ENCODE measurements at regions not wholly inside any gene's neighbourhood (a gene's known extent, or its start where the extent isn't known, plus 50 kb on each side); places are given as distances from the start of the nearest gene placed in this dataset.
A peak's percentile ranks its signal among the peaks of the same experiment; 100 is the strongest.

DNA sequence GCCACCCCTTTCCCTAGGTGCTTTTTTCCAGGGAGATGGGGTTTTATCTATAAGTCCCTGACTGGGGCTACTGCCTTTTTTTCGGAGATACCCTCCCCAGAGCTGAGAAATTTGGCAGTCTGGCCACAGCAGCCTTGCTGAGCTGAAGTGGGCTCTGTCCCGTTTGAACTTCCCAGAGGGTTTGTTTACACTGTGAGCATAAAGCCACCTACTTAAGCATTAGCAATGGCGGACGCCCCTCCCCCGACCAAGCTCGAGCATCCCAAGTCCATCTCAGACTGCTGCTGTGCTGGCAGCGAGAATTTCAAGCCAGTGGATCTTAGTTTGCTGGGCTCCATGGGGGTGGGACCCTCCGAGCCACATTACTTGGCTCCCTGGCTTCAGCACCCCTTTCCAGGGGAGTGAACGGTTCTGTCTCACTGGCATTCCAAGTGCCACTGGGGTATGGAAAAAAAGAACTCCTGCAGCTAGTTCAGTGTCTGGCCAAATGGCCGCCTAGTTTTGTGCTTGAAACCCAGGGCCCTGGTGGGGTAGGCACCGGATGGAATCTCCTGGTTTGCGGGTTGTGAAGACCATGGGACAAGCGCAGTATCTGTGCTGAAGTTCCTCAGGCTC lies 456.4 kb upstream of the HTR2C start:
- Histone ChIP-seq H3K27ac (ENCODE audit: low read depth in 1 of 3, low read length in 2 of 3) (no peak overlapping the region), H3K9me3 (ENCODE audit: control insufficient read depth in 2 of 2, insufficient read depth in 1 of 2, low read depth in 1 of 2, low read length in 1 of 2) (no peaks in the 10 kb centered on the region), H3K4me3 (ENCODE audit: low read depth in 1 of 3, low read length in 3 of 3) (no peak overlapping the region), H3K36me3 (ENCODE audit: control insufficient read depth in 3 of 3, insufficient read depth in 2 of 3, low read depth in 1 of 3, low read length in 3 of 3) (no peaks in the 10 kb centered on the region), H3K27me3 (ENCODE audit: control insufficient read depth in 3 of 3, insufficient read depth in 3 of 3, low read length in 3 of 3) (no peaks in the 10 kb centered on the region), H3K4me1 (ENCODE audit: control insufficient read depth in 3 of 3, insufficient read depth in 2 of 3, low read depth in 1 of 3, low read length in 2 of 3) (no peaks in the 10 kb centered on the region)
- WGBS, 3 donors = 68 to 71% (median 70%) methylated on average over 13 of the region's 13 CpGs
- DNase-seq = no peak
- FAIRE-seq = no peak

DNA sequence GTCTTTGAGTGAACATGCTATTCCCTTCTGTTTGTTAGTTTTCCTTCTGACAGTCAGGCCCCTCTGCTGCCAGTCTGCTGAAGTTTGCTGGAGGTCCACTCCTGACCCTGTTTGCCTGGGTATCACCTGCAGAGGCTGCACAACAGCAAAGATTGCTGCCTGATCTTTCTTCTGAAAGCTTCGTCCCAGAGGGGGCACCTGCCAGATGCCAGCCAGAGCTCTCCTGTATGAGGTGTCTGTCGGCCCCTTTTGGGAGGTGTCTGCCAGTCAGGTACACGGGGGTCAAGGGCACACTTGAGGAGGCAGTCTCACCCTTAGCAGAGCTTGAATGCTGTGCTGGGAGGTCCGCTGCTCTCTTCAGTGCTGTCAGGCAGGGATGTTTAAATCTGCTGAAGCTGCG lies 456.9 kb upstream of the HTR2C start:
- DNase-seq (no peak), FAIRE-seq (no peak)
- no peaks in the 10 kb centered on the region for H3K27me3 ChIP-seq (ENCODE audit: control insufficient read depth in 3 of 3, insufficient read depth in 3 of 3, low read length in 3 of 3)
- H3K36me3 ChIP-seq (ENCODE audit: control insufficient read depth in 3 of 3, insufficient read depth in 2 of 3, low read depth in 1 of 3, low read length in 3 of 3) = no peaks in the 10 kb centered on the region
- H3K4me3 ChIP-seq (ENCODE audit: low read depth in 1 of 3, low read length in 3 of 3) = no peak overlapping the region
- no peaks in the 10 kb centered on the region for H3K9me3 ChIP-seq (ENCODE audit: control insufficient read depth in 2 of 2, insufficient read depth in 1 of 2, low read depth in 1 of 2, low read length in 1 of 2)
- no peak overlapping the region for H3K27ac ChIP-seq (ENCODE audit: low read depth in 1 of 3, low read length in 2 of 3)
- no peaks in the 10 kb centered on the region for H3K4me1 ChIP-seq (ENCODE audit: control insufficient read depth in 3 of 3, insufficient read depth in 2 of 3, low read depth in 1 of 3, low read length in 2 of 3)
- WGBS, 3 donors = 76 to 85% (median 76%) methylated on average over 5 of the region's 5 CpGs

DNA sequence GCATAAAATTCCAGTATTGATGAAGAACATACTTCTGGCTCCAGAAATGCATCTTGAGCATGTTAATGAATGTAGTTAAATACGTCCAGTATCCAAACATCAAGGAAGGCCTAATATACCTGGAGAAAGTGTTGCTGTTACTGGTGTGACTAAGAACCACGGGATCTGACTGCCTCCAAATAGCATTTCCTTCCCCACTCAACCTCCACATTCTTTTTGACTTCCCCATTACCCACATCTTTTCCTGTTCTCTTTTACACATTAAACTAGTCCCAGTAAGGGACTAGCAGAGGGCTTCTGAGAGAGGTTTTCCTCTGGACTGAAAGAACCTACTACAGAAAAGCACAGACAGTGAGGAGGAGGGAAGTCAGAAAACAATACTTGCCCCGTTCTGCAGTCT lies 482.8 kb upstream of the HTR2C start:
- no peak for FAIRE-seq
- H3K9me3 ChIP-seq (ENCODE audit: control insufficient read depth in 2 of 2, insufficient read depth in 1 of 2, low read depth in 1 of 2, low read length in 1 of 2) = no peaks in the 10 kb centered on the region
- H3K27me3 ChIP-seq (ENCODE audit: control insufficient read depth in 3 of 3, insufficient read depth in 3 of 3, low read length in 3 of 3) = no peaks in the 10 kb centered on the region
- WGBS, 3 donors = 57 to 61% (median 60%) methylated on average over 3 of the region's 3 CpGs
- H3K4me1 ChIP-seq (ENCODE audit: control insufficient read depth in 3 of 3, insufficient read depth in 2 of 3, low read depth in 1 of 3, low read length in 2 of 3) = no peaks in the 10 kb centered on the region
- H3K27ac ChIP-seq (ENCODE audit: low read depth in 1 of 3, low read length in 2 of 3) = no peak overlapping the region
- H3K36me3 ChIP-seq (ENCODE audit: control insufficient read depth in 3 of 3, insufficient read depth in 2 of 3, low read depth in 1 of 3, low read length in 3 of 3) = no peaks in the 10 kb centered on the region
- no peak for DNase-seq
- no peak overlapping the region for H3K4me3 ChIP-seq (ENCODE audit: low read depth in 1 of 3, low read length in 3 of 3)

DNA sequence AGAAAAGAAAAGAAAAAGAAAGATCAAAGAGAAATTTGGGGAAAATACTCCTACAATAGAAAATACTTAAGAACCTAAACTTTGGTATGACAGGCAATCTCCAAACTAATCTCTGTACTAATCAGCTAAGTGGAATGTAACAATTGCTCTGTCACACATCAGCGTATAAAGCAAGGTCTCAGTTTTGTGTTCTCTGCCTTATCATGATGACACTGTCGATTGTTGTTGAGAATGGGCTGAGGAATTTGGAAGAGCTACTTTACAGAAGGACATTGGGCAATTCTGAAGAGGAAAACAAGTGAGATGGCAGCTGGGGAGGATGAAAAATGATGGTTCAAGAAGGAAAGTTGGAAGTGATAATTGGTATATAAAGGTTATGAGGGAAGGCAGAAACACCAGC lies 486.0 kb upstream of the HTR2C start:
- FAIRE-seq = no peak
- no peak overlapping the region for H3K4me3 ChIP-seq (ENCODE audit: low read depth in 1 of 3, low read length in 3 of 3)
- 40 to 70% (median 54%) methylated on average over 2 of the region's 2 CpGs for WGBS, 3 donors

DNA sequence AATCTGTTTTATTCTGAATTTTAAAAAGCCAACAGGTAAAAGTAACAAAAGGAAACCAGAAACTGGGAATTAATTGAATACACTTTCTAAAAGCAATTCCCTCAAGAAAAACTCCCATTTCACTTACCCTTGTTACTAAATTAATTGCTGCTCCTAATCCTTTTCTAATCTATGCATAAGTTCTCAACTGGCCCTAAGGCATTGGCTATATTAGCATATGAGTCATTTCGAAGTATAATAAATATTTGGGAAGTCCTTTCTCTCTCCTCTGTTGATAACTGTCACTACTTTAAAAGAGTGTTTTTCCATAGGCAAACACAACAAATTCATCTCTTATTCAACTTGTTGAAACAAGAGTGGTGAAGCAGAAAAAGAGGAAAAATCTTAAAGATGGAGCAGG lies 486.5 kb upstream of the HTR2C start:
- H3K4me3 ChIP-seq (ENCODE audit: low read depth in 1 of 3, low read length in 3 of 3) = no peak overlapping the region
- no peak overlapping the region for H3K27ac ChIP-seq (ENCODE audit: low read depth in 1 of 3, low read length in 2 of 3)
- H3K27me3 ChIP-seq (ENCODE audit: control insufficient read depth in 3 of 3, insufficient read depth in 3 of 3, low read length in 3 of 3) = no peaks in the 10 kb centered on the region
- H3K36me3 ChIP-seq (ENCODE audit: control insufficient read depth in 3 of 3, insufficient read depth in 2 of 3, low read depth in 1 of 3, low read length in 3 of 3) = no peaks in the 10 kb centered on the region
- H3K4me1 ChIP-seq (ENCODE audit: control insufficient read depth in 3 of 3, insufficient read depth in 2 of 3, low read depth in 1 of 3, low read length in 2 of 3) = no peaks in the 10 kb centered on the region
- 13 to 42% (median 33%) methylated on average over 1 of the region's 1 CpG for WGBS, 3 donors
- H3K9me3 ChIP-seq (ENCODE audit: control insufficient read depth in 2 of 2, insufficient read depth in 1 of 2, low read depth in 1 of 2, low read length in 1 of 2) = no peaks in the 10 kb centered on the region
- DNase-seq (no peak), FAIRE-seq (no peak)

More for the DNA sequence above, 486.0 kb upstream of the HTR2C start:
- Histone ChIP-seq H3K4me1 (ENCODE audit: control insufficient read depth in 3 of 3, insufficient read depth in 2 of 3, low read depth in 1 of 3, low read length in 2 of 3) (no peaks in the 10 kb centered on the region), H3K27me3 (ENCODE audit: control insufficient read depth in 3 of 3, insufficient read depth in 3 of 3, low read length in 3 of 3) (no peaks in the 10 kb centered on the region), H3K27ac (ENCODE audit: low read depth in 1 of 3, low read length in 2 of 3) (no peak overlapping the region), H3K36me3 (ENCODE audit: control insufficient read depth in 3 of 3, insufficient read depth in 2 of 3, low read depth in 1 of 3, low read length in 3 of 3) (no peaks in the 10 kb centered on the region), H3K9me3 (ENCODE audit: control insufficient read depth in 2 of 2, insufficient read depth in 1 of 2, low read depth in 1 of 2, low read length in 1 of 2) (no peaks in the 10 kb centered on the region)
- DNase-seq = no peak

DNA sequence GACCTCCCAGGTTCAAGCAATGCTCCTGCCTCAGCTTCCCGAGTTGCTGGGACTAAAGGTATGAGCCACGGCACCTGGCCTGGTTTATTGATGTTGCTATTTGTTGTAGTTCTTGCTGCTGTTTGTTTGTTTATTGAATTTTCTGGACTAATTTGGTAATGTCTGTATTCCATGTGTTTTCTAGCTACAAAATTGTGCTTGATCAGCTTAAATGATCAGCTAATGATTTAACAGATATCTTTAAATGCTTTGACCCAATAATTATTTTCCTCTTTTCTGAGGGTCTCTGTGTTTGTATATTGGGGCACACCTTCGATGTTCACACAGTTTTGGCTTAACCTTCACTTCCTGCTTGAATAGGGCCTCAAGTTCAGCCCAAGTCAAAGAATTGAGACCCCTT lies 488.1 kb upstream of the HTR2C start:
- 66 to 76% (median 74%) methylated on average over 3 of the region's 3 CpGs for WGBS, 3 donors
- Histone ChIP-seq H3K9me3 (ENCODE audit: control insufficient read depth in 2 of 2, insufficient read depth in 1 of 2, low read depth in 1 of 2, low read length in 1 of 2) (no peaks in the 10 kb centered on the region), H3K4me1 (ENCODE audit: control insufficient read depth in 3 of 3, insufficient read depth in 2 of 3, low read depth in 1 of 3, low read length in 2 of 3) (no peaks in the 10 kb centered on the region), H3K36me3 (ENCODE audit: control insufficient read depth in 3 of 3, insufficient read depth in 2 of 3, low read depth in 1 of 3, low read length in 3 of 3) (no peaks in the 10 kb centered on the region), H3K27me3 (ENCODE audit: control insufficient read depth in 3 of 3, insufficient read depth in 3 of 3, low read length in 3 of 3) (no peaks in the 10 kb centered on the region), H3K27ac (ENCODE audit: low read depth in 1 of 3, low read length in 2 of 3) (no peak overlapping the region), H3K4me3 (ENCODE audit: low read depth in 1 of 3, low read length in 3 of 3) (no peak overlapping the region)
- no peak for DNase-seq
- no peak for FAIRE-seq

DNA sequence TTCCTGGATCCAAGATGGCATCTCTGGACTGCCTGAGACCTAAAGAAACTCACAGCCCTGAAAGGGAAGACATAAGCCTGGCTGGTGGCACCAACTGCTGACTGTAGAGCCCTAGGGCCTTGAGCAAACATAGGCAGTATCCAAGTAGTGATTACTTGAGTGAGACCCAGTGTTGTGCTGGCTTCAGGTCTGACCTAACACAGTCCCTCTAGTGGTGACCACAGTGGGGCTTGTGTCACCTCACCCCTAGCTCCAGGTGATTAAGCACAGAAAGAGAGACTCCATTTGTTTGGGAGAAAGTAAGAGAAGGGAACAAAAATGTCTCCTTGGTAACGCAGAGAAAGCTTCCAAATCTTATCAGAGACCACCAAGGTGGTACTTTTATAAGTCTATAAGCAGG lies 496.3 kb upstream of the HTR2C start:
- 67 to 88% (median 72%) methylated on average over 1 of the region's 1 CpG for WGBS, 3 donors

DNA sequence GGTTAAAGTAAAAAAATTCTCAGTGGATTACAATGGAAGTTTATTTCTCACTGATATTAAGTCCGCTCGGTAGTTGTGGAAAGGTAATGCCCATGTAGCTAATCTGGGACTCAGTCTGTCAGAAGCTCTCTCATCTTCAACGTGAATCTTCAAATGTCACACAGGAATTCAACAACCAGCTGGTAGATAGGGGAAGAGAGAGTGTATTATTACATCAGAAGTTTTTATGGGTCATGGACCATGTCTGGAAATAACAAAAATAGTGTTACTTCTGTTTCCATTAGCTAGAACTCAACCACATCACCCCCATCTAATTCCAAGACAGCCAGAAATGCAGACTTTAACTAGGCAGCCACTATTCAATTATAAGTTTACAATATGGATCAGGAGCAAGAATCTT lies 506.1 kb upstream of the HTR2C start:
- FAIRE-seq = no peak
- 46 to 69% (median 55%) methylated on average over 3 of the region's 3 CpGs for WGBS, 3 donors

More for the DNA sequence above, 496.3 kb upstream of the HTR2C start:
- no peak overlapping the region for H3K4me3 ChIP-seq (ENCODE audit: low read depth in 1 of 3, low read length in 3 of 3)
- no peak for DNase-seq
- no peak for FAIRE-seq
- no peaks in the 10 kb centered on the region for H3K36me3 ChIP-seq (ENCODE audit: control insufficient read depth in 3 of 3, insufficient read depth in 2 of 3, low read depth in 1 of 3, low read length in 3 of 3)
- no peaks in the 10 kb centered on the region for H3K4me1 ChIP-seq (ENCODE audit: control insufficient read depth in 3 of 3, insufficient read depth in 2 of 3, low read depth in 1 of 3, low read length in 2 of 3)
- H3K9me3 ChIP-seq (ENCODE audit: control insufficient read depth in 2 of 2, insufficient read depth in 1 of 2, low read depth in 1 of 2, low read length in 1 of 2) = no peaks in the 10 kb centered on the region
- H3K27me3 ChIP-seq (ENCODE audit: control insufficient read depth in 3 of 3, insufficient read depth in 3 of 3, low read length in 3 of 3) = no peaks in the 10 kb centered on the region
- no peak overlapping the region for H3K27ac ChIP-seq (ENCODE audit: low read depth in 1 of 3, low read length in 2 of 3)

DNA sequence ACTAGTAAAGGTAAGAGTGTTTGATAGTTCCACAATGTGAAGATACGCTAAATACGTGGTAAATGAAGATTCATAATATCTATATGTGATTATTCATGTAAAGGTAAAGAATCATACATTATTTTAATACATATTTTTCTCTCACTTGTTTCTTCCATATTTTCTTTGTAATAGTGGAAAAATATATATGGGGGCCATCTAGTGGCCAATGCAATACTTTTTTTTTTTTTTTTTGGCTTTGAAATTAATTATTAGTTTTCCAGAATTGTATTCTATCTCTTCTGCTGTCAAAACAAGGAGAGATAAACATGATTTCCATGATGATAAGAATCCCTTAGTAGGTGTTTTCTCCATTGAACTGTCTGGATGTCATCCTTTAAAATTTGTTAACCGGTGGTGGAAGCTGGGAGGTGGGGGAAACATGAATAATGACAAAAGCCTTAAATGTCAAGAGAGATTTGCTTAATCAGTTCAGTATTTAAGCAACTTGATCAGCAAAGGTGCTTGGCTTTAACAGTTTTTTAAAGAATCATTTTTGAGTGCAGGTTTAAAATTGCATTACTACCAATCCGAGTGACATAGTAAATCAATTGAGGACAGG lies 508.7 kb upstream of the HTR2C start:
- no peaks in the 10 kb centered on the region for H3K27me3 ChIP-seq (ENCODE audit: control insufficient read depth in 3 of 3, insufficient read depth in 3 of 3, low read length in 3 of 3)
- H3K4me1 ChIP-seq (ENCODE audit: control insufficient read depth in 3 of 3, insufficient read depth in 2 of 3, low read depth in 1 of 3, low read length in 2 of 3) = no peaks in the 10 kb centered on the region
- H3K36me3 ChIP-seq (ENCODE audit: control insufficient read depth in 3 of 3, insufficient read depth in 2 of 3, low read depth in 1 of 3, low read length in 3 of 3) = no peaks in the 10 kb centered on the region
- H3K4me3 ChIP-seq (ENCODE audit: low read depth in 1 of 3, low read length in 3 of 3) = no peak overlapping the region
- WGBS, 3 donors = 46 to 61% (median 53%) methylated on average over 4 of the region's 4 CpGs
- H3K27ac ChIP-seq (ENCODE audit: low read depth in 1 of 3, low read length in 2 of 3) = no peak overlapping the region
- DNase-seq (no peak), FAIRE-seq (peak; percentile 88)
- no peaks in the 10 kb centered on the region for H3K9me3 ChIP-seq (ENCODE audit: control insufficient read depth in 2 of 2, insufficient read depth in 1 of 2, low read depth in 1 of 2, low read length in 1 of 2)

More for the DNA sequence above, 506.1 kb upstream of the HTR2C start:
- Histone ChIP-seq H3K4me1 (ENCODE audit: control insufficient read depth in 3 of 3, insufficient read depth in 2 of 3, low read depth in 1 of 3, low read length in 2 of 3) (no peaks in the 10 kb centered on the region), H3K4me3 (ENCODE audit: low read depth in 1 of 3, low read length in 3 of 3) (no peak overlapping the region), H3K27me3 (ENCODE audit: control insufficient read depth in 3 of 3, insufficient read depth in 3 of 3, low read length in 3 of 3) (no peaks in the 10 kb centered on the region), H3K27ac (ENCODE audit: low read depth in 1 of 3, low read length in 2 of 3) (no peak overlapping the region), H3K36me3 (ENCODE audit: control insufficient read depth in 3 of 3, insufficient read depth in 2 of 3, low read depth in 1 of 3, low read length in 3 of 3) (no peaks in the 10 kb centered on the region), H3K9me3 (ENCODE audit: control insufficient read depth in 2 of 2, insufficient read depth in 1 of 2, low read depth in 1 of 2, low read length in 1 of 2) (no peaks in the 10 kb centered on the region)
- DNase-seq = no peak
